ENCODE measurements at regions not wholly inside any gene's neighbourhood (a gene's known extent, or its start where the extent isn't known, plus 50 kb on each side); places are given as distances from the start of the nearest gene placed in this dataset.

- no peak for TF ChIP-seq ZC3H10 (CRISPR knock-in tag; IDR thresholded peaks at IDR 0.05)
- no peak for TF ChIP-seq ZFP30 (CRISPR knock-in tag; IDR thresholded peaks at IDR 0.05)
- no peak for TF ChIP-seq PATZ1 (CRISPR knock-in tag; IDR thresholded peaks at IDR 0.05; ENCODE audit: borderline replicate concordance)
- no peak for TF ChIP-seq CREB5 (CRISPR knock-in tag; IDR thresholded peaks at IDR 0.05; ENCODE audit: low read depth)
- no peak for TF ChIP-seq ZFP3 (CRISPR knock-in tag; IDR thresholded peaks at IDR 0.05)
- no peak for TF ChIP-seq OSR1 (CRISPR knock-in tag; IDR thresholded peaks at IDR 0.05)
- TF ChIP-seq ARNTL (CRISPR knock-in tag; IDR thresholded peaks at IDR 0.05; ENCODE audit: borderline replicate concordance, low read depth): no peak
Observed at GRCh38 chr12:124230117-124230757, 64.7 kb upstream of the RFLNA start.

Data from SK-N-SH treated with all-trans-retinoic acid at 6 μM for 48 hours (cell line).